GM18507 (cell line): ENCODE measurements at regions not wholly inside any gene's neighbourhood (a gene's known extent, or its start where the extent isn't known, plus 50 kb on each side); places are given as distances from the start of the nearest gene placed in this dataset.

Source experiments
- DNase-seq: peaks from one replicate; pipeline ENCODE4 v3.0.0; 2011; ENCODE audit warnings: low read depth; ENCODE audit not compliant: insufficient read length; ENCODE audit errors: extremely low spot score
- FAIRE-seq: peaks from 2 replicates; lab custom pipeline; 2011; peaks lifted over from hg19 to GRCh38; lab: Jason Lieb, UNC

DNA sequence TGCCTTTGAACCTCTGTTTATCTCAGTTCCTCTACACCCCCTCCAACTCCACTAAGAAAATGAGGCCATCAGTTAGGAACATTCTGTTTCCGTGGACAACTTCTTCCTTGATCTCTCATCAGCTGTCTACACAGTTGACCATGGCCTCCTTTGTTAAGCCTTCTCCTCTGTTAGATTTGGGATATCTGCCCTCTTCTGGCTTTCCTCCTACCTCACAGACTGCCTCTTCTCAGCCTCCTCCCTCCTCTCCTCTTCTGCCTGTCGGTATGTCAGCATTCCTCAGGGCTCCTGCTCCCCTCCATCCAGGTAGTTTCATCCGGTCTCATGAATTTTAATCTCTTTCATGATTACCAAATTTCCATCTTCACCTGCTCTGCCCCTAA lies 454.9 kb downstream of the FOXO1 start:
- FAIRE-seq (no peak), DNase-seq (no peak)

DNA sequence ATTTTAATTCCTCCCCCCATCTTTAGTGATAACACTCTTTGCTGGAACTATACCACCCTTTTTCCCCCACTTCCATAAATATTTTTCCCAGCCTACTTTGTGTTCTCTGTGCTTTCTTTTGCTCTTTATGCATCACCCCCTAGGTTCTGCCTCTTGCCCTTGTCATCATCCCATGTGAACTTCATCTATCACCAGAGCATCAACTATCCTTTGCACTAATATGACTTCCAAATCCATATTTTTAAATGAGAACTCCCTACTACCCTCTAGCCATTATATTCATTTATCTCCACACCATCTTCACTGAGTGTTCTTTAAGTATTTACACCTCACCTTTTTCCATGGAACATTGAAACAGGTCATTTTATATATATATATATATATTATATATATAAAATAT lies 452.7 kb downstream of the FOXO1 start:
- FAIRE-seq (no peak), DNase-seq (no peak)

DNA sequence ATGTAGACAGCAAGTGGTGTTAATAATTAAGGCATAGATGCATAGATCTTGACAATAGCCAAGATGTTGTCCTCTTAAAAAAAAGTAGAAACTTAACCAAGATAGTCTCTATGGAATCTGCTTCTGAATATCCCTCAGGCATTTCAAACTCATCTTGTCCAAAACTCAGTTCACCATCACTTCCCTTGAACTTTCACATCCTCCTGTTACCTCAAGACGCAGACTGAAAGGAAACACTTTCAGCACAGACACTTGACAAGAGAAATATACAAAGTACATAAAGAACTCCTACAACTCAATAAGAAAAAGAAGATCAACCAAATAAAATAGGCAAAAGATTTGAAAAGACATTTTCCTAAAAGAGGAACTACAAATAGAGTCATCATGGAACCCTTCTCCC lies 451.1 kb downstream of the FOXO1 start:
- no peak for FAIRE-seq
- DNase-seq, result no peak

DNA sequence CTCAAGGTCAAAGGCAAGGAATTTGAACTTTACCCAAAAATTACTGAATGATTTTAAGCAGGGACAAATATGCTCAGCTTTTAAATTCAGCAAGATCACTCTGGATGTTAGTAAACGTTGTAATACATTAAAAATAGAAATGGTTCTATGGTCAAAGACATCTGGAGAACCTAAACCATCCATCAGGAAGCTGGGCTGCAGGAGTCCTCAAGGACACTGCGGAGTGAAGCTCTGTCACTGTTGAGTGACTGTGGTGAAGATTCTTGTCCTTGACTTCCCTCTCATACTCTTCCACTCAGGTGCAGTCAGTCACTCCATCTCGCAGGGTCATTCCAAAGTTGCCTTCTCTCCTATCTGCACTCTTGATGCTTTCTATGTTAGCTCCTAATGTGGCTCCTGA lies 450.7 kb downstream of the FOXO1 start:
- FAIRE-seq, result no peak
- DNase-seq, result no peak

DNA sequence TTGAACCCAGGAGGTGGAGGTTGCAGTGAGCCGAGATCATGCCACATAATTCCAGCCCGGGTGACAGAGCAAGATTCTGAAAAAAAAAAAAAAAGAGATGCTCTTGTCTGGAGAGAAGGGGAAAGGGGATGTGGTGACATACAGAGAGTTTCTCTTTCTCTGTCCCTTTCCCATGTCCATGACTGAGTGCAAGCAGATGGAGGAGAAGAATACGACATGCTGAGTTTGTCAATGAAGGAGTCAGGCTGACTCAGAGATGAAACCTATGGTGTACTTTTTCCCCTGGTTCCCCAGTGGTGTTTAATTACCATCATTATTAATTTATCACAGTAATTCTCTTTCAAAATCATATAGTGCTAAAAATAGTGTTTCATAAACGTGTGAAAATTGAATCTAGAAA lies 448.8 kb downstream of the FOXO1 start:
- no peak for DNase-seq
- peak; percentile 47 for FAIRE-seq

DNA sequence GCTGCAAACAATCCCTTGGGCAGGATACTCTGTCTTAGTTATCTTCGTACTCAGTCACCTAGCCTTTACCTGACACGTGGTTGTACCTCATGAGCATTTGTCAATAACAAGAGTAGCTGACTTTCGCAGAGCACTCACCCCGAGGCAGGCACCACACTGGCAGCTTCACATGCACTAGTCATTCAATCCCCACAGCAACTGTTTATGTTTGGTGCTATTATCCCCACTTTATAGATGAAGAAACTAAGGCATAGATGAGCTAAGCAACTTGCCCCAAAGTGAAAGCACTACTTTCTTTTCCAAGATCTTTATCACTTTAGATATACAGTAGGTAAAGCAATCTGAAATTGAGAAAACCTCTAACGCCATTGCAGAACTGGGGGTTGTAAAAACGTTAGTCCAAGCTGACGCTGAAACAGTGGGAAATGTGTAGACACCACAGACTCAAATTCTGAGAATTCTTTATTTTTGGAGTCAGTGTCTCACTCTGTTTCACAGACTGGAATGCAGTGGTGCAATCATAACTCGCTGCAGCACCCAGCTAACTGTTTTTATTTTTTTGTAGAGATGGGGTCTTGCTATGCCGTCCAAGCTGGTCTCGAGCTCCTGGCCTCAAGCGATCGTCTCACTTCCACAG lies 446.0 kb downstream of the FOXO1 start:
- FAIRE-seq (no peak), DNase-seq (no peak)

DNA sequence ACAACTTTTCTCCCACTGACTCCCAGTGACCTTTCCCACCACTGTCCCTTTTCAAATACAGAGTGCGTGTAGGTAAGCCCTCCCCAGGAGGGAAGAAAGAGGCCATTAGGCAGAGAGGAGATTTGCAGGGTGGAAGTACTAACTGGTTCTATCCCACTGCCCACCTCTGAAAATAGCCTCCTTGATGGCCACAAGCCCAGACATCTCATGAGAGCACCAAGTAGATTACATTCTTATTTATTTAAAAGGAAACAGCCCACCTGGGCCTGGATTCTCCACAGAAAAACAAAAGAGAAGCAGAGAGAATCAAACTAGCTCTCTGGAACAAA lies 445.3 kb downstream of the FOXO1 start:
- DNase-seq, result no peak
- no peak for FAIRE-seq

DNA sequence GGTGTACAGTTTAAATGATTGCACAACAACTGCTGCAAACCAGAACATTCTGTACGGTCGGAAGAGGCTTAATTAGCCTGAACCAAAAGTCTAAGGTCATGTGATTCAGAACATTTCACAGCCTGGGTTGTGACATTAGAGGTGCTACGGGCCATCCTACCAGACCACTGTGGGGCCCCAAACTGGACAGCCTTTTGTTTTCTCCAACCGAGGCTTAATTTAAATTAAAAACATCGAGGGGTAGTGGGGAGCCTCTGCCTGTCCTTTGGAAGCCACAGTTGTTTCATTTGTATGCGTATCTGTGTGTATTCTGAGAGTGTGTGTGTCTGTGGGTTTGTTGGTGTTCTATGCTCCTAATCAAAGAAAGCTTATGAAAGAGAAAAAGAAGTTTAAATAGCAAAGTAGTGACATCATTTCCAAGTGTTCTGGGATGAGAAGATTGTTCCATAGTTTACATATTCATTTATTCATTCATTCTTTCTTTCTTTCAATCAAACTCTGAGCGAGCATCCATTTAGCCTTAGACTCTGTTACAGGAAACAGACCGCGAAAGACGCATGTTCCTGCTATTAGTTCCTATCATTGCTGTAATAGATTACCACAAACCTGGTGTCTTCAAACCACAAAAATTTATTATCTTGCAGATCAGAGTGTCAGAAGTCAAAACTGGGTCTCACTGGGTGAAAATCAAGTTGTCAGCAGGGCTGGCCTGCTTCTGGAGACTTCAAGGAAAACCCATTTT lies 444.8 kb downstream of the FOXO1 start:
- no peak for DNase-seq
- FAIRE-seq, result no peak

DNA sequence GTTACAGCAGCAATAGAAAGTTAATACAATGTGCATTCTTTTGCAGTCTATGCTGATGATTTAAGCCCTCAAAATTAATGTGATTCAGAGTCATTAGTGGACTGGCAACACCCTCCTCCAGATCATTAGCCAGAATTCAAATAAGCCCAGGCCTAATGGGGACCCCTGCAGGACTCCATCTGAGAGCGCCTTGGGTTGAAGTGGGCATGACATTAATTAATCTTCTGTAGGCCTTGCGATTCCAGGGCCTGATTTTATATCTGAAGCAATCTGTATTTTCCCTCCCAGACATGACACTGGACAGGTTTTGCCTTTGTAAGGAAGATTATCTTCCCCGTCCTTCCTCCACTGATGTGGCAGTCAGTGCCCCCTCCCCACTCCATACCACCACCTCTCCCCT lies 442.9 kb downstream of the FOXO1 start:
- no peak for DNase-seq

DNA sequence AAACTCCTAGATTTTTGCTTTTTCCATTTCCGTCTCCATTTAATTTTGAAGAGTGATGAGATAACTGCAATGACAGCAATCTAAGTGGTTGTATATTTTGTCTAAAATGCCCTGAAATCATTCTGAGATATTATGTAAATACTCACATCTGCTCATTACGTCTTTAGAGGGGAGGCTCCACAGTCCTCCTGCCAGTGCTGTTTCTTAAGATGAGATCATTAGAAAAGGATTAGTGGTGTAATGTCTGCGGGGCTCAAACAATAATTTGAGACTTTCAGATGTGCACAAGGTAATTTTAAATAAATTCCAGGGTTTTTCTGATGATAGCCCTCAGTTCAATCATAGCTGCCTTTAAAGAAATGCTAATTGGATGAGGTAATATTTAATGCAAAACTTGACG lies 437.9 kb downstream of the FOXO1 start:
- DNase-seq, result no peak
- no peak for FAIRE-seq

More for the DNA sequence above, 442.9 kb downstream of the FOXO1 start:
- FAIRE-seq, result no peak

DNA sequence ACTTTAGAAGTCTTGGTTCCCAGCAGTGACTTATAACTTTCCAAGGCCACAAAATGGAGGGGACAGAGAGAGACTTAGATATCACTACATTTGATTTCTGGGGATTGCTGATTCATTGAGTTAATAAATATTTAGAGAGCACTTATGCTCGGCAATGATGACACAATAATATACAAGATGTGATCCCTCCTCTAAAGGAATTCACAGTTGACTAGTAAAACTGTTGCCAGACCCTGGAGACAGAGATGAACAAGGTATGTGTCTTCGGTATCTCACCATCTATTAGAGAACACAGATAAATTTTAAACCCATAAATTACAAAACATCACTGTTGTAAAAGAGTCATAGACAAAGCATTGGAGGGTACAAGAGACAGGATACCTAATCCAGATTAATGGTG lies 437.5 kb downstream of the FOXO1 start:
- DNase-seq (no peak), FAIRE-seq (no peak)

DNA sequence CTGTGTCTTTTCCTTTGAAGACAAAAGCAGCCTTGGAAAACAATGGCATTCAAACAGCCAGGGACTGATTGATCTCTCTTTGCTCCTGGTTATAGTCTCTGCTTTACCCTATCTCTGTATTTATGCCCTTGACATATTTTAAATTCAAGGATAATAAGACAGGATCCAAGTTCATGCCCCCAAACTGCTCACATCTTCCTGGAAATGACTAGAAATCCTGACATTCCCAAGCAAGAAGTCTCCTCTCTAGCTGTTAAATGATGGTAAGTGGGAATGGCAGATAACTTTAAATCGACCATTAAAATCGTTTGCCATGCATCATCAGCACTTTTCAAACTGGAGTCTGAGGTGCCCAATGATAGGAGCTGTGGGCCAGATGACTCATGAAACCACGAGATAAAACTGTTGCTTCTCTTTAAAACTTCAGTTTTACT lies 435.6 kb downstream of the FOXO1 start:
- no peak for FAIRE-seq

DNA sequence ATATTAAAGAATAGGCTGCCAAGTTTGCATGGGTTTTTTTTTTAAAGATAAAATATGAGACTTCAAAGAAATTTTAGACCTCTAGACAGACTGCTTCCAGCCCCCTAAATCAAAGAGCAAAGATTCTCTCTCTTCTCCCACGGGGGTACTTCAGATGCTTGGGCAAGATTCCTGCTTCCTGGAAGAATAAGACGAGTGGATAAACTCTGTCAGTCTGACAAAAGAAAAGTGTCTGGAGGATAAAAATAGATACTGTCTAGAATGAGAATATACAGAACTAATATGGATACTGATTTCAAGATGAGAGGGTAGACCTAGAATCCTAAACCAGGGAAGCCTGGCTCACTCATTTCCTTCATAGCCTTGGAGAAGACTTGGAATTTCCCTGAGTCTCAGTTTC lies 435.1 kb downstream of the FOXO1 start:
- DNase-seq (no peak), FAIRE-seq (no peak)

More for the DNA sequence above, 435.6 kb downstream of the FOXO1 start:
- DNase-seq, result no peak

DNA sequence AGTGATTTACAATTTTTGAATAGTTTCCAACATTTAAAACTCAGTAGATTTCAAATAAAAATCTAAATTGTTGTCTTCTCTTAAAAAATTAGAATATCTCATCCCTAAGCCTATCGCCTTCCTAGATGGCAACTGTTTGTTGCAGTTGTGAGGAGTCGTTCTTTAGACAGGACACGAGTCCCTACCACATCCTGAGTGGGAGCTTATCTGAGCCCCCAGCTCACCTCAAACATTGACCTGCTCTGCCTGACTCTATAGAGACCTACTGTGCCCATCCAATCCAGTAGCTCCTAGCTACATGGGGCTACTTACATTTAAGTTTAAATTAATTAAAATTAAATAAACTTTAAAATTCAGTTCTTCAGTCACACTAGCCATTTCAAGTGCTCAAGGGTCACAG lies 434.7 kb downstream of the FOXO1 start:
- FAIRE-seq, result no peak
- DNase-seq, result no peak

DNA sequence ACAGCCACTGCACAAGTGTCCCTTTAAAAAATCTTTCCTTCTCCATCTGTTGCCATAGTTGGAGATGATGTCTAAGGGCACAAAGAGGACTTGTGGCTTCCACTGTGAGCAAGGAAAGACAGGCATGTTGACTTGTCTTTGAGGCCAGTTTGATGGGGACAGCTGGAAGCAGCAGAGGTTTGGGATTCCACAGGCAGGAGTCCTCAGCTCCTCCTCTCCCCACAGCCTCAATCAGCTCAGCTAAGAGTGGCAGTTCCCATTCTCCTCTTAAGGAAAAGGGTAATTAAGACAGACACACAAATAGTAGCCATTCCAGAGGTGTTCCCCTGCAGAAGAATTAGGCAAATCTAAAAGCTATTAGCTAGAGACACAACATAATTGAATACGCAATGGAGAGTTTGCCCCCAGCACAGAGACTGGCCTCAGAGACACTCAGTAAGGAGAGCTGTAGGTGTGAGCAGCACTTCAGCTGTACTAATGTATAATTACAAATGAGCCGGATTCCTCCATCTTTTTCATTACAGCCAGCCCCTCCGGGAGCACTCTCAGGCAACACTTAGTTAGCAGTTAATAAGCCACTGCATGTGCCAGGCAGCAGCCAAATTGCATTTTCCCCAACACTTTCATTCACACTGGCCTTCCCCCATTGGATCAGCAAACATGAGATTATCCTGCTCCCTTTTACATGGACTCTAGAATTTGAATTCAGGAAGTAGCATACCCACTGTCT lies 434.0 kb downstream of the FOXO1 start:
- DNase-seq, result no peak
- FAIRE-seq, result no peak

DNA sequence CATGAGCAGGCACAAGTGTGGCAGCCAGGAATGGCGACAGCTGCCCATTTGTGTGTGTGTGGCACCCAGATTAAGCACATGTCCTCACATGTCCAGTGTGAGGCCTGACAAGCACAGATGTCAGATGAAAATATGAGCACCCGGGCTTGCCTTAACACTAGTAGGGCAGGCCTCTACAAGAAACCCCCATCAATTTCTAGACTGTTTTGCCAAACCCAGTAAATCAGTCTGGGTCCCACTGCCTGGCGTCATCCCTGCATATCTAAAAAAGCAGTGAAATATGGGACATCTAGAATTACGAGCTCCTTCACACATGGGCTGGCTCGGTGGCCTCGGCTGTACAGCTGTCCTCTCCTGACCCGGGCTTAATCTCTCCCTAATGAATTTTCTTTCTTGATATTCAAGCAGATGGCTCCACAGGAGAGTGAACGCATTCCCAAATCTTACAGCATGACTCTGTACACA lies 432.7 kb downstream of the FOXO1 start:
- FAIRE-seq, result no peak
- no peak for DNase-seq

DNA sequence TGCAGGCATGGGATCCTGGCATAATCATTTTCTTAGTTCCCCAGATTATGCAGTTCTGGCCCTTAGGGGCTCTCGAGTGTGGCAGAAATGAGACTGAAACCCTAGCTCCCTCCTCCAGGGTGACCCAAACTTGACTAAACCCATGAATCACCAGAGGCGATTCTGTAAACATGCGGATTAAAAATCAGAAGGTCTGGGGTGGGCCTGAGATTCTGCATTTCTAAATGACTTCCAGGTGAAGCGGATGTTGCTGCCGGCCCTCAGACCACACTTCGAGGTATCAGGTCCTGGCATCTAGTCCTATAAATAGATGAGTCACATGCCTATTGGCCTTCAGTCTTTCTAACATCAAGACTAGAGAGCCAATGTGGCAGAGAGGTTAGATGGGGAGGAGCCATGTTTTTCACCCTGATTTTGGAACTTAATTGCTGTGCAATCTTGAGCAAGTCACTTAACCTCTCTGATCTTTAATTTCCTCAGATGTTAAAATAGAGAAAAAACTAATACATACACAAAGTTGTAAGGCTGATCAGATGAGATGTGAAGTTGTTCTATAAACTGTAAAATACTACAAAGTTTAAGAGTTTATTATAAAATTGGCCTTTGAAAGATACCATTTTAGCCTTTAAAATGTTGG lies 431.2 kb downstream of the FOXO1 start:
- DNase-seq, result no peak
- FAIRE-seq, result no peak

DNA sequence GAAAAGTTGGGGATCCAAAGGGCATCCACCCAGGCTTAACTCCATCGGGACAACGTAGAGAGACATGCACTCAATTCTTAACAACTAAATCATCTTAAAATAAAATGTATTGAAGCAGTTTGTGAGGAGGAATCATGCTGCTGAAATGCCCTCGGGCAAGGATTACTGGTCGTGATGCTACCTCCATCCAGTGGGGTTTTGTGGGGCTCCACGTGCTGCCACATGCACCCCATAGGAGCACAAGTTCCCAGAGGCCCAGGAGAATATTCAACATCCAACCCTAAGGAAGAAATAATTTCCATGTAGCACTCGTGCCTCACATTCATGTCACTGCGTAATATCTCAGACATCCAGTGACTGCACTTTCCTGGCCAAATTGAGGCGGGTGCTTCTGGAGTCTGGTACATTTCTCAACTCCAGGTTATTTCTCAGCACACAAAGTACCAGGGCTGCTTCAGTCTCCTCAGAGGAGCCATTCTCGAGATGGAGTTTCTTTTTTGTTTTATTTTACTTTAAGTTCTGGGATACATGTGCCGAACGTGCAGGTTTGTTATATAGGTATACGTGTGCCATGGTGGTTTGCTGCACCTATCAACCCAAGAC lies 429.8 kb downstream of the FOXO1 start:
- DNase-seq, result no peak
- no peak for FAIRE-seq

DNA sequence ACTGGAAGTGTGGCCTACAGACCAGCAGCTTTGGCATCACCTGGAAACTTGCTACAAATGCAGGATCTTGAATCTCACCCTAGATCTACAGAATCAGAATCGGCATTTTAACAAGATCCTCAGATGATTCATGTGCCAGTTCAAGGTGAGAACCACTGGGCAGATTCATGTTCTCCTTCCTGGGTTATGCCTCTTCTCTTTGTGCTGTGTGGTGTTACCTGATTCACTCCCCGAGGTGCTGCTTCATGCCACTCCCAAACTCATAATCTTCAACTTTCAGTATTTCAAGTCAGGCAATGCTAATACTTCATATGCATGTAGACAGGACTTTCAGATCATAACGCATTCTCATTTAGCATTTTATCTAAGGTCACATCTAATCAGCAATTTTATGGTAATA lies 427.7 kb downstream of the FOXO1 start:
- DNase-seq (no peak), FAIRE-seq (no peak)

DNA sequence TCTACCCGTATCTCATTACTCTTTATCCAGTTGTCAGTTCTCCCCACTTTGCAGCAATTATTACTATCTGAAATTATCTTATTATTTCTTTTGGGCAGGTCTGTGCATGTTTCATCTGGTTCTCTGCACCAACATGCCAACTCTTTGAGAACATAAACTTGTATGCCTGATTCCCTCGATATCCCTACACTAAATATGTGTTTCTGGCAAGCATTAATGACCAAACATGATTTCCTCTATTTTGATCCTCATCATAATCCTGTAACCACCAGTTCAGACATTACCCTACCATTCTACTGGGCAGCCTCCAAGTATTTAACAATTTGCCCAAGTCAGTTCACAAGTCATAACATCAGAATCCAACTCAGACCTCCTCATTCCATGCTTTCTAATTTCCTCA lies 426.1 kb downstream of the FOXO1 start:
- FAIRE-seq, result no peak
- no peak for DNase-seq
